ENCODE measurements at regions not wholly inside any gene's neighbourhood (a gene's known extent, or its start where the extent isn't known, plus 50 kb on each side); places are given as distances from the start of the nearest gene placed in this dataset.

GRCh38 chr6:101279410-101279809 lies 114.1 kb upstream of the GRIK2 start:
- no peak for DNase-seq
- no peak overlapping the region for H3K4me3 ChIP-seq
- no peaks in the 10 kb centered on the region for H3K36me3 ChIP-seq
- H3K9me3 ChIP-seq: peaks cover 0 to 5% (median 0%) of the 10 kb centered on the region in 4 donors
- H3K27ac ChIP-seq: no peak overlapping the region
- no peaks in the 10 kb centered on the region for H3K27me3 ChIP-seq
- no peaks in the 10 kb centered on the region for H3K4me1 ChIP-seq
- intact Hi-C loops (cut with DNase I): no loop called here
- TF ChIP-seq, protein P1, sequence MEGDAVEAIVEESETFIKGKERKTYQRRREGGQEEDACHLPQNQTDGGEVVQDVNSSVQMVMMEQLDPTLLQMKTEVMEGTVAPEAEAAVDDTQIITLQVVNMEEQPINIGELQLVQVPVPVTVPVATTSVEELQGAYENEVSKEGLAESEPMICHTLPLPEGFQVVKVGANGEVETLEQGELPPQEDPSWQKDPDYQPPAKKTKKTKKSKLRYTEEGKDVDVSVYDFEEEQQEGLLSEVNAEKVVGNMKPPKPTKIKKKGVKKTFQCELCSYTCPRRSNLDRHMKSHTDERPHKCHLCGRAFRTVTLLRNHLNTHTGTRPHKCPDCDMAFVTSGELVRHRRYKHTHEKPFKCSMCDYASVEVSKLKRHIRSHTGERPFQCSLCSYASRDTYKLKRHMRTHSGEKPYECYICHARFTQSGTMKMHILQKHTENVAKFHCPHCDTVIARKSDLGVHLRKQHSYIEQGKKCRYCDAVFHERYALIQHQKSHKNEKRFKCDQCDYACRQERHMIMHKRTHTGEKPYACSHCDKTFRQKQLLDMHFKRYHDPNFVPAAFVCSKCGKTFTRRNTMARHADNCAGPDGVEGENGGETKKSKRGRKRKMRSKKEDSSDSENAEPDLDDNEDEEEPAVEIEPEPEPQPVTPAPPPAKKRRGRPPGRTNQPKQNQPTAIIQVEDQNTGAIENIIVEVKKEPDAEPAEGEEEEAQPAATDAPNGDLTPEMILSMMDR (IDR thresholded peaks at IDR 0.05): no peak
- TF ChIP-seq EP300 (IDR thresholded peaks at IDR 0.05) (no peak), POLR2A (IDR thresholded peaks at IDR 0.05) (no peak), POLR2AphosphoS5 (IDR thresholded peaks at IDR 0.05) (no peak)

GRCh38 chr6:101281266-101281665 lies 112.2 kb upstream of the GRIK2 start:
- Histone ChIP-seq H3K27me3 (no peaks in the 10 kb centered on the region), H3K4me3 (no peak overlapping the region), H3K4me1 (no peaks in the 10 kb centered on the region), H3K9me3 (peaks cover 0 to 5% (median 0%) of the 10 kb centered on the region in 4 donors), H3K27ac (no peak overlapping the region), H3K36me3 (no peaks in the 10 kb centered on the region)
- intact Hi-C loops (cut with DNase I): no loop called here
- no peak for DNase-seq
- TF ChIP-seq, protein P1 (IDR thresholded peaks at IDR 0.05): no peak
- TF ChIP-seq POLR2A (IDR thresholded peaks at IDR 0.05) (no peak), POLR2AphosphoS5 (IDR thresholded peaks at IDR 0.05) (no peak), EP300 (IDR thresholded peaks at IDR 0.05) (no peak)

DNA sequence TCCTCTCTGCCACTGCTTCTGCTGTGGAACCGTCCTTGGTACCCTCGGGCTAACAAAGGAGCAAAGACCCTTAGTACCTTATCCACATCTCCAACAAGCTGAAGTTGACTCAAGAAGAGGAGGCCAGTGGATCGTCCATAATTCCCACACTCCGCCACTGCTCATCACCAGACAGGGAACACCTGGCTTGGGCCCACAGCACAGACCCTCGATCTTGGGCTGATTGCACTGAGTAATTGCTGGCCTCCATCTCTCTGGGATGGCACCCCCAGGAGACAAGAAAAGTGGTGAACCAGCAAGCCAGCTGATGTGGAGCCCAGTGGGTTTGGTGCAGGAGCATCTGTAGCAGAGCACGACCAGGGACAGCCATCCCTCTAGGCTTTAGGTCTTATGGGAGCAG lies 109.4 kb upstream of the GRIK2 start:
- 92 to 95% methylated on average over 6 of the region's 6 CpGs for WGBS, 2 donors
- TF ChIP-seq, protein P1 (IDR thresholded peaks at IDR 0.05): no peak
- no peak for TF ChIP-seq POLR2A (IDR thresholded peaks at IDR 0.05)
- no peak for TF ChIP-seq POLR2AphosphoS5 (IDR thresholded peaks at IDR 0.05)
- TF ChIP-seq EP300 (IDR thresholded peaks at IDR 0.05): no peak
- no peaks in the 10 kb centered on the region for H3K27me3 ChIP-seq
- no peak overlapping the region for H3K27ac ChIP-seq
- no peaks in the 10 kb centered on the region for H3K4me1 ChIP-seq
- peaks cover 0 to 5% (median 0%) of the 10 kb centered on the region in 4 donors for H3K9me3 ChIP-seq
- intact Hi-C loops (cut with DNase I): no loop called here
- no peak overlapping the region for H3K4me3 ChIP-seq
- no peak for DNase-seq
- H3K36me3 ChIP-seq: no peaks in the 10 kb centered on the region

- WGBS, 2 donors: 5 to 36% methylated on average over 2 of the region's 2 CpGs
- Histone ChIP-seq H3K4me3 (no peak overlapping the region), H3K9me3 (peaks cover 0 to 5% (median 1%) of the 10 kb centered on the region in 4 donors), H3K4me1 (no peaks in the 10 kb centered on the region), H3K27ac (no peak overlapping the region), H3K27me3 (no peaks in the 10 kb centered on the region), H3K36me3 (no peaks in the 10 kb centered on the region)
- intact Hi-C loops (cut with DNase I): no loop called here
- TF ChIP-seq POLR2A (IDR thresholded peaks at IDR 0.05): no peak
- TF ChIP-seq, protein P1 (IDR thresholded peaks at IDR 0.05): no peak
- TF ChIP-seq POLR2AphosphoS5 (IDR thresholded peaks at IDR 0.05): no peak
- no peak for TF ChIP-seq EP300 (IDR thresholded peaks at IDR 0.05)
- DNase-seq: no peak
These were observed 107.4 kb upstream of the GRIK2 start for GRCh38 chr6:101286146-101286545.

- H3K4me3 ChIP-seq: no peak overlapping the region
- intact Hi-C loops (cut with DNase I): no loop called here
- WGBS, 2 donors: 81 to 86% methylated on average over 2 of the region's 2 CpGs
These were observed 103.2 kb upstream of the GRIK2 start for GRCh38 chr6:101290346-101290745.

More at GRCh38 chr6:101290346-101290745, 103.2 kb upstream of the GRIK2 start:
- H3K36me3 ChIP-seq: no peaks in the 10 kb centered on the region
- no peak overlapping the region for H3K27ac ChIP-seq
- DNase-seq: no peak
- H3K9me3 ChIP-seq: peaks cover 0 to 4% (median 1%) of the 10 kb centered on the region in 4 donors
- H3K4me1 ChIP-seq: no peaks in the 10 kb centered on the region
- no peaks in the 10 kb centered on the region for H3K27me3 ChIP-seq
- TF ChIP-seq, protein P1 (IDR thresholded peaks at IDR 0.05): no peak
- TF ChIP-seq POLR2AphosphoS5 (IDR thresholded peaks at IDR 0.05): no peak
